NCI-H2081 treated with DMSO at 0.1 percent for 48 hours (cell line): ENCODE measurements at regions not wholly inside any gene's neighbourhood (a gene's known extent, or its start where the extent isn't known, plus 50 kb on each side); places are given as distances from the start of the nearest gene placed in this dataset.
"Not testable (repeated sequence)": the region's sequence is repeated elsewhere in the genome, so short reads cannot be mapped to it uniquely, and the experiment has no call there.

Experiments used
- DNase-seq: peaks from one replicate; lab custom pipeline; 2025; lab: John Stamatoyannopoulos, UW

GRCh38 chr6:115067690-115068447, 725.0 kb upstream of the HS3ST5 start:
- DNase-seq, result no peak

- DNase-seq, result no peak
Observed at GRCh38 chr6:115064680-115065079, 721.9 kb upstream of the HS3ST5 start.

- DNase-seq, result no peak
Observed at GRCh38 chr6:115060581-115060980, 717.8 kb upstream of the HS3ST5 start.

DNA sequence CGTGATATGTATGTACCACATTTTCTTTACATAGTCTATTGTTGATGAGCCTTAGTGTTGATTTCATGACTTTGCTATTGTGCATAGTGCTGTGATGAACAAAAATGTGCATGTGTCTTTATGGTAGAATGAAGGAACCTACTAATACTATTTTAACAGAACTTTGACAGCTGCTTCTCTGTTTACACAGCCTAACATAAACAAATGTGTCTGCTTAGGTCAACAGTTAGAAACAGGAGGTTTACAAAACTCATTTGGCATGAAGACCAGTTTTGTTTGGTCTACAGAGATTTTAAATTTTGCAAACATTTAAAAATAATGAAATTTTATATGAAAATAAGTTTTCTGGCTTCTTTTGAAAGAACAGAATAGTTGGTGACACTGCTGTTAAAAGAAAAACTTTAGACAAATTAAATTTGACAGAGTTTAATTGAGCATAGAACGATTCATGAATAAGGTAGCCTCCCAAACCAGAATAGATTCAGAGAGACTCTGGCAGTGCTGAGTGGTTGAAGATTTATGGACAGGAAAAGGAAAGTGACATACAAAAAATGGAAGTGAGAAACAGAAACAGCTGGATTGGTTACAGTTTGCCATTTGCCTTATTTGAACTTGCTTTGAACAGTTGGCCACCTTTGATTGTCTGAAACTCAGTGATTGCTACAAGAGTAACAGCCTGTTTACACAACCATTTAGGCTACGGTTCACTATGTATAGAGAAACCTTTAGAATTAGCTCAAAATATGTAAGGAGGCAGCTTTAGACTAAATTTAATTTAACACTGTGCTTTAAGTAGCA, 715.8 kb upstream of the HS3ST5 start:
- no peak for DNase-seq

DNA sequence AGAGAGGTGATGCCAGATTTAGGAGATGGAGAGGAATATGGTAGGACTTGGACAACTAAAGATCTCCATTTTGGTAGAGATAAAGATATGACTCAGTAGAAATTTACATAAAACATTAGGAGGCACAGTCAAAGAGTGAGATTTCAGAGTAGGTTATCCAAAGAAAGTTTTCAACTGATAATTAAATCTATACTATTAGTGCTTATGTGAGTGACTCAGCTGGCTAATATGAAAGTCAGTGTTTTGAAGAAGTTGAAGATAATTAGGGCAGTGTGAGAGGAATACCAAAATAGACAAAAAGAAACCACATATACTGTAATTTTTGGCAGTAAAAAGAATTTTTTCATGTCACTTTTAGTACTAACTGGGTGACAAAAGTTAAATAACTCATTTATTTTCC, 712.8 kb upstream of the HS3ST5 start:
- no peak for DNase-seq

- not testable (repeated sequence) for DNase-seq
Observed at GRCh38 chr6:115054242-115054641, 711.4 kb upstream of the HS3ST5 start.

DNA sequence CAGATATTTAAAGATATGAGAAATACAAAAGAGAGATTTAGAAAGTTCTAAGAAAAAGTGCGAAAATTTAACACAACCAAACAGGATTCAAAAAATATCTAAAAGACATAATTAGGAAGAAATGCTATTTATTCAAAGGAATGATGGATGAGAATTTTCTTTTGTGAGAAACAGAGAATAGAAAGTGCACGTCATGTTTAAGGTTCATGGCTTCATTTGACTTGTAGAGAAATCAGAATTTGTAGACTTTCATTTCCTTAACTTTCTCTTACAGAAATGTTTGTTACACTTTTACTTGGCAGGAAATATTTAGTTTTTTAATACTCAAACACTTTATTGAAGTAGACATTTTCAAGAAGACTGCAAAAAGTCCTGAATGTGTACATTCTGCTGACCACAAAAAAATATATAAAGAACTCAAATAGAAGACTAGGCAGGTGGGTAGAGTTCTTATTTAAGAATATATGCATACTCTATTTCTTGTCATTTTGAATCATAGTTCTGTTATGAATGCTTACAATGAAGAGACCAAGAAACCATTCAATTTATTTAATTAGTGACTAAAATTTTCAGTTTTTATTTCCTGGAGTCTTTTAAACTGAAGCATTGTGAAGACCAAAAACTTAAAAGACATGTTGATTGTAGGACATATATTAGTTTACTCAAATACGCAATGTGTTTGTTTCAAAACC, 710.5 kb upstream of the HS3ST5 start:
- no peak for DNase-seq

GRCh38 chr6:115016593-115016992, 673.8 kb upstream of the HS3ST5 start:
- no peak for DNase-seq

DNA sequence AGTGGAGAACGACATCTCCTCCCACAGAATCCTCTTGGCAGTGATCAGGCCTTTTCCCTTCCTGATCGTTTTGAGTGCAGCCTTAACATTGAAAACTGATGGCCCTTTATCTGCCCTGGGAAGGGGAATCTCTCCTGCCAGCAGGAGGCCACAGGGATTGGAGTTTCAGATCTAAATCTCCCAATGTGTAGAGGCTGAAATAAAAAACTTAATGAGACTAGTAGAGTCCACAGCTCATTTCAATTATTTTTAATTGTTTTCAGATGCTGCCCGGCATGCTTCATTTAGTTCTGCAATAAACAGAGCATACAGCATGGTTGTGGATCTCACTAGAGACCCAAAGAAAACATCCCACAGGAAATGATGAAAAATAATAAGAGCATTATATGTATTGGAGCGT, 662.2 kb upstream of the HS3ST5 start:
- DNase-seq, result no peak

DNA sequence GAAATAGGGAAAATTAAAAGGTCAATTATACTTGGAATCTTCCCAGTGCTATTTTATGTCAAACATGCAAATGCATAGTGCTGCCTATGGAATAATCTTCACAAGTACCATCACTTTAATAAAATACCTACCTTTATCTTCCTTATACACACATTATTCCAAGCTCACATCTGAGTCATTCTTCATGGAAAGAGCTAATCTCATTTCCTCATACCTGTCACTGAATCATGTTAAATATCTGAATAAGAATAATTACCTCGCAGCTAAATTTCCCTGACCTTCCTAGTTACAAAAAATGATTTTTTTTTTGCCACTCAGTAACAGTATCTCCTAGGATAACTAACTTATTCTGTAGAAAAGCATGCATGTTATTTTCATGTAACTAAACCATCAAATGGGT, 661.4 kb upstream of the HS3ST5 start:
- DNase-seq, result no peak

DNA sequence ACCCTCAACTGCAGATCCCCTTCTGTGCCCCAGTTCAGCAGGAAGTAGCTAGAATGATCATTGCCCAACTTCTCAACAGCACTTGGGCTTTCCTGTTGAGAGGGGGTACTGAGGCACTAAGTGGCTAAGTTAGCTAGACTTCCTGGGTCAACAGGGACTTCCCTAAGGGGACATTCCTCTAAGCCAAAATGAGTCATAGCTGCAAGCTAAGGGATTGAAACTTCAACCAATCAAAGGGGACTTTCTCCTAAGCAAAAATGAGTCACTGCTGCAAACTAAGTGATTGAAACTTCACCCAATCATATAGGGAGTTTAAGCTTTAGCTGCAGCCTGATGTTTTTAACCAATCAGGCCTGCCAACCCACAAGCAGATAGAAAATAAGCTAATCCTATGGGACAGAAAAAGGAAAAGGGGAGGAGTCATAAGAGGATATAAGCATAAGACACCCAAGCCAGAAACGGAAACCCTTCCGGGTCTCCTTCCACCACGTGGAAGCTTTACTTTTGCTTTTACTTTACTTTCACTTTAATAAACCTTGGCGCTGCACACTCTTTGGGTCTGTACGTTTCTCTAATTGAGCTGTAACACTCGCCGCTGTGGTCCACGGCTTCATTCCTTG, 659.0 kb upstream of the HS3ST5 start:
- DNase-seq, result no peak

- no peak for DNase-seq
Observed at GRCh38 chr6:115000736-115001135, 657.9 kb upstream of the HS3ST5 start.

GRCh38 chr6:114998492-114998891, 655.7 kb upstream of the HS3ST5 start:
- DNase-seq, result no peak

DNA sequence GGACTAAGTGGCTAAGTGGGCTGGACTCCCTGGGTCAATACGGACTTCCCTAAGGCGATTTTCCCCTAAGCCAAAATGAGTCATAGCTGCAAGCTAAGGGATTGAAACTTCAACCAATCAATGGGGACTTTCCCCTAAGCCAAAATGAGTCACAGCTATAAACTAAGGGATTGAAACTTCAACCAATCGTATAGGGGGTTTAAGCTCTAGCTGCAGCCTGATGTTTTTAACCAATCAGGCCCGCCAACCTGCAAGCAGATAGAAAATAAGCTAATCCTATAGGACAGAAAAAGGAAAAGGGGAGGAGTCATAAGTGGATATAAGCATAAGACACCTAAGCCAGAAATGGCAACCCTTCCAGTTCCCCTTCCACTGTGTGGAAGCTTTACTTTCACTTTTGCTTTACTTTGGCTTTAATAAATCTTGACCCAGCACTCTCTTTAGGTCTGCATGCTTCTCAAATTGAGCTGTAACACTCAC, 655.0 kb upstream of the HS3ST5 start:
- no peak for DNase-seq

- DNase-seq, result no peak
Observed at GRCh38 chr6:114995526-114995925, 652.7 kb upstream of the HS3ST5 start.

- no peak for DNase-seq
Observed at GRCh38 chr6:114989279-114989964, 646.6 kb upstream of the HS3ST5 start.

DNA sequence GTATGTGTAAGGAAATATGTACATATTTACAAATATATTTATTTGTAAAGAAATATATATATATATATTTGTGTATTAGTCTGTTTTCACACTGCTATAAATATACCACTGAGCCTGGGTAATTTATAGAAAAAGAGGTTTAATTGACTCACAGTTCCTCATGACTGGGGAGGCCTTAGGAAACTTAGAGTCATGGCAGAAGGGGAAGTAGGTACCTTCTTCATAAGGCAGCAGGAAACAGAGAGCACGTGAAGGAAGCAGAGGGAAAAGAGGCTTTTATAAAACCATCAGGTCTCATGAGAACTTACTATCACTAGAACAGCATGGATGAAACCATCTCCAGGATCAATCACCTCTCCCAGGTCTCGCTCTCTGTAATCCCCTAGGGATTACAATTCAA, 644.5 kb upstream of the HS3ST5 start:
- DNase-seq, result no peak

DNA sequence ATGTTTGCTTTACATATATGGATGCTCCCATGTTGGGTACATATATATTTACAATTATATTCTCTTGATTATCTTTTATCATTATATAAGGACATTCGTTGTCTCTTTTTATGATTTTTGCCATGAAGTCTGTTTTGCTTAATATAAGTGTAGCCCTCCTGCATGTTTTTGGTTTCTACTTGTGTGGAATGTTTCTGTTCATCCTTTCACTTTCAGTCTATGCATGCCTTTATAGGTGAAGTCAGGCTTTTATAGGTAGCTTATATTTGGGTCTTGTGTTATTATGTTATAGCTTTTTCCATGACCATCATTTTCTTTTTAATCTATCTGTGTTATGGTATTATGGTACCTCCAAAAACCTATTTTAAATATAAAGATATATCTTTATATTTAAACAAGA, 612.5 kb upstream of the HS3ST5 start:
- no peak for DNase-seq

- DNase-seq, result no peak
Observed at GRCh38 chr6:114952229-114952628, 609.4 kb upstream of the HS3ST5 start.

DNA sequence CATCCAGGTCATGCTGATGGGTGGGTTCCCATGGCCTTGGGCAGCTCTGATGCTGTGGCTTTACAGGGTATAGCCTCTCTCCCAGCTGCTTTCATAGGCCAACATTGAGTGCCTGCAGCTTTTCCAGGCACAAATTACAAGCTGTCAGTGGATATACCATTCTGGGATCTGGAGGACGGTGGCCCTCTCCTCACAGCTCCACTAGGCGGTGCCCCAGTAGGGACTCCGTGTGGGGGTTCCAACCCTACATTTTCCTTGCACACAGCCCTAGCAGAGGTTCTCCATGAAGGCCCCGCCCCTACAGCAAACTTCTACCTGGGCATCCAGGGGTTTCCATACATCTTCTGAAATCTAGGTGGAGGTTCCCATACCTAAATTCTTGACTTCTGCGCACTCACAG, 602.6 kb upstream of the HS3ST5 start:
- DNase-seq, result no peak

DNA sequence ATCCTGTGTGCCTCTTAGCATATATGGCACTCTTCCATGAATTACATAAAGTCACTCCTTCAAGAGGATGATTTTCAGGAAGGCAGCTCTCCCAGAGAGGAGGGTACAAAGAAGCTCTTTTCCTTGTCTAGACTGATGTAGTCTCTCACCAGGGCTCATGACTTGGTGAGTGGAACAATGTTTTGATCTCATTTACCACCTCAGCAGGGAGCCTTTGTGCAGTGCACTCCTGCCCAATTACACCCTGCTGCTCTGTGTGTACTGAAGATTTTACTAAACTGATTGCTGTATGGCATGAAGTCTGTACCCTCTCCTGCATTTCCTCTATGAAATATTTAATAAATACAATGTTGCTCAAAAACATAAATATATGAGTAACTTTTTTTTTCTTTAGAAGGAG, 598.3 kb upstream of the HS3ST5 start:
- DNase-seq, result peak; percentile 39

DNA sequence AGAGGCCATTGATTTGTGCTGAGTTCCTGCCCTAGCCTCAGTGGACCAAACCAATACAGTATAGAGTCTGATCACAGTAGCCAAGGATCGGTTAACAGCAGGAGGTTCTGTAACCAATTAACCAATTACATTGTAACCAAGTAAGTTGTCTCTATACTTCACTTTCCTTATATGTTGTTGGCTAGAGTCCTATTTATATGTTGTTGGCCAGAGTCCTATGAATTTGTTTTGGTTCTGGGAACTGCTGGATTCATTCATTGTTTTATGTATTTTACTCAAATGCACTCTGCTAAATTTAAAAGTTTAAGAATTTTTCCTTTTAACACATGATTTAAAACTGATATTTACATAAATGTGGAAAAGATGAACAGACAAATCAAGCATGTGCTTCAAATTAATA, 597.4 kb upstream of the HS3ST5 start:
- DNase-seq, result no peak
